CD1c-positive myeloid dendritic cell (primary cell): ENCODE measurements at regions not wholly inside any gene's neighbourhood (a gene's known extent, or its start where the extent isn't known, plus 50 kb on each side); places are given as distances from the start of the nearest gene placed in this dataset.
"Not testable (repeated sequence)": the region's sequence is repeated elsewhere in the genome, so short reads cannot be mapped to it uniquely, and the experiment has no call there.

ENCODE experiments used
- DNase-seq: peaks from one replicate; pipeline ENCODE4 v3.0.0-alpha.2; 2016; ENCODE audit errors: extremely low spot score

DNA sequence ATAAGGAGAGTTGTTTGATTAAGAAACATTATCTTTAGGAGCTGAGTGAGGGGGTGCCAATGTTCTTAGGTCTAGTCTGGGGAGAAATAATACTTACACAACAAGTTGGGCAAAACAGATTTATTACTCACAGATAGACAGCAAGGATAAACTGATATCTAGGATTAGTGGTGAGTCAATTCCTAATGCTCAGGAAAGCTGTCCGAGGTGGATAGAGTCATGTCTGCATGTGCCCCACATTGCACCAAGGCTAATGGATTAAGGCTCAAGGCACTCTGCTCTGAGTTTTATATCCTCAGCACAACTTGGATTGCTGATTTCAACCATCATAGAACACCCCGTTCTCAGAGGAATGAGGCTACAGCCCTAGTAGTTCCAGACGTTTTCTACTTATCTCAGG is 1042.3 kb downstream of the OTOL1 start:
- no peak for DNase-seq

GRCh38 chr3:162540421-162540820 is 1043.8 kb downstream of the OTOL1 start:
- no peak for DNase-seq

DNA sequence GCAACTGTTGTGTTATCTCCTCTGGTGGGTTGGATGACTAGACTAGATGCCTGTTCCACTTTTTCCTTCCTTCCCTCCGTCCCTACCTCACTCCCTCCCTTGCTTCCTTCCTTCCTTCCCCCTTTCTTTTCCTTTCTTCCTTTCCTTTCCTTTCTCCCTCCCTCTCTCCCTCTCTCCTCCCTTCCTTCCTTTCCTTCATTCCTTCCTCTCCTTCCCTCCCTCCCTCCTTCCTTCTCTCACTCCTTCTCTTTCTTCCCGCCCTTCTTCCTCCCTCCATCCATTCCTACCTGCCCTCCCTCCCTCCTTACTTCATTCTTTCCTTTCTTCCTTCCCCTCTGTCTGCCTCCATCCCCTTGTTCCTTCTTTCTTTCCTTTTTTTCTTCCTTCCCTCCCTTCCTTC is 1045.3 kb downstream of the OTOL1 start:
- DNase-seq: no peak

DNA sequence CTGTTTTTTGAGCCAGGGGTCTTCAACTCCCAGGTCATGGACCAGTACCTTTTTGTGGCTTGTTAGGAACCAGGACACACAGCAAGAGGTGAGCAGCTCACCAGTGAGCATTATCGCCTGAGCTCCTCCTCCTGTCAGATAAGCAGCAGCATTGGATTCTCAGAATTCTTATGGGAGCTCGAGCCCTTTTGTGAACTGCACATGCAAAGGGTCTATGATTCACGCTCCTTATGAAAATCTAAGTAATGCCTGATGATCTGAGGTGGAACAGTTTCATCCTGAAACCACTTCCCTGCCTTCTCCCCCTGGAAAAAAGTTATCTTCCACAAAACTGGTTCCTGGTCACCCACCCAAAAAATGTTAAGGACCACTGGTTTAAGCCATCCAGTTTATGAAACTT is 1047.6 kb downstream of the OTOL1 start:
- no peak for DNase-seq

GRCh38 chr3:162546910-162547309 is 1050.3 kb downstream of the OTOL1 start:
- DNase-seq: no peak

GRCh38 chr3:162547321-162547720 is 1050.7 kb downstream of the OTOL1 start:
- no peak for DNase-seq

DNA sequence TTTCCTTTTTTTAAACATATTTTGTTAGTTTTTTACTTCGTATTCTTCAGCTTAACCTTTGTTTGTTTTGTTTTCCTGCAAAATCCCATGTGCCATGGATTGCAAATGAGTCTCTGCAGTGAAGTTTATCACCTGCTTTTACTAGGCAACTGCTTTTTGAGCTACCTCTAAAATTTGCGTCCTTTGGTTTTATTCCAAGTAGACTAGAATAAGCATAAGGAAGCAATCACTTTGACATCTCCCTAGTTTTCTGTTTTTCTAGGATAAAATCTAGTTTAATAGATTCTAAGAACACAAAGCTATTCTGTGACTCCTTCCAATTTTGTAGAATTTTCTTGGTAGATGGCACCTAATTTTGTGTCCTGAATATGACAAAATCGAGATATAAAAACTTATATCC is 1059.2 kb downstream of the OTOL1 start:
- DNase-seq: no peak

GRCh38 chr3:162558016-162558415 is 1061.4 kb downstream of the OTOL1 start:
- no peak for DNase-seq

DNA sequence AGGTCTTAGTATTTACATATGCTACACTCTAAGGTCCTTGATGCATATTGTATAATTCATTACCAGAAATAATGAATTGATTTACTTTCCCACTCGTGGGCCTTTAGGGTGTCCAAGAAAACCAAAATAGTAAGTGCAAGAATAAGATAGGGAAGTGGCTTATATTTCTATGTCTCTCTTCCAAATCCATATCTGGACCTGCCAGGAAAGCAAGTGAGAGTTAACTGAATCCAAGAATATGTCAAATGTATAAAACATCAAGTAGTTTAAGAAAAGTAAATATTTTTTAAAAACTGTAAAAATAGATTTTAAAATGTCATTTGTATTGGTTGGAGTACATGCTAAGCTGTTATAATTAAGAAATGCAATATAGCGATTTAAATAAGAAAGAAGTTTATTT is 1072.1 kb downstream of the OTOL1 start:
- no peak for DNase-seq

- no peak for DNase-seq
Observed at GRCh38 chr3:162569314-162569713, 1072.7 kb downstream of the OTOL1 start.

GRCh38 chr3:162584986-162585385 is 1088.4 kb downstream of the OTOL1 start:
- DNase-seq: no peak

DNA sequence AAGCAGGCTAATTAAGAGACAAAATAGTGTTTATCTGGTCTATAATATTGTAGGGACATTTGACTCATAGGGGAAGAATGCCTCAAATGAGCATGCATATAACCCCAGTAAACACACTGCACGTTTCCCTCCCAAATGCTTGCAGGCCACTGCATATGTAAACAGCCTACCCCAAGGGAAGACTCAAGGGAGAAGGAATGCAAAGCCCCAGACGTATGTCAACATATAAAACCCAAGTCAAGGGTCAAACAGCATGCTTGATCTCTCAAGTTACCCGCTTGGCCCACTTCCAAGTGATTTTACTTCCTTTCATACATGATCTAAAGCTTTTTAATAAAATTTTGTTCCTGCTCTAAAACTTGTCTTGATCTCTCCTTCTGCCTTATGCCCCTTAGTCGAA is 1090.0 kb downstream of the OTOL1 start:
- DNase-seq: no peak

DNA sequence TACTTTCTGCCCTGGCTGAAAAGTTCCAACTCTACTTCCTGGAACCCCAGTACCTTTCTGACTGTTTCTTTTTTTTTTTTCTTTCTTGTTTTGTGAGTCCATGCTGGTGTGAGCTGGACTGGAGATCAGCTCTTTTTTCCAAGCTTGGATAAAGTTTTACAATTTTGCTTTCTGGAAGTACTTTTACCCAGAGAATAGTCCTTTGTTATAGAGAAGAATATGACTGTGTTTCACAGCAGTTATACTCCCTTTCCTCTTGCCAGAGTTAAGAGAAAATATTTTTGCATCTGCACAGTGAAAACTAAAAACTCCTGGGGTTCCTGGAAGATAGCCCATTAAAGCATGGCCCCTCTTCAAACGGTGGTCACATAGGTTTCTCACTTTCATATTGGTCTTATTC is 1100.6 kb downstream of the OTOL1 start:
- DNase-seq: no peak

GRCh38 chr3:162598500-162598899 is 1101.9 kb downstream of the OTOL1 start:
- DNase-seq: not testable (repeated sequence)

- not testable (repeated sequence) for DNase-seq
Observed at GRCh38 chr3:162599742-162600141, 1103.1 kb downstream of the OTOL1 start.

DNA sequence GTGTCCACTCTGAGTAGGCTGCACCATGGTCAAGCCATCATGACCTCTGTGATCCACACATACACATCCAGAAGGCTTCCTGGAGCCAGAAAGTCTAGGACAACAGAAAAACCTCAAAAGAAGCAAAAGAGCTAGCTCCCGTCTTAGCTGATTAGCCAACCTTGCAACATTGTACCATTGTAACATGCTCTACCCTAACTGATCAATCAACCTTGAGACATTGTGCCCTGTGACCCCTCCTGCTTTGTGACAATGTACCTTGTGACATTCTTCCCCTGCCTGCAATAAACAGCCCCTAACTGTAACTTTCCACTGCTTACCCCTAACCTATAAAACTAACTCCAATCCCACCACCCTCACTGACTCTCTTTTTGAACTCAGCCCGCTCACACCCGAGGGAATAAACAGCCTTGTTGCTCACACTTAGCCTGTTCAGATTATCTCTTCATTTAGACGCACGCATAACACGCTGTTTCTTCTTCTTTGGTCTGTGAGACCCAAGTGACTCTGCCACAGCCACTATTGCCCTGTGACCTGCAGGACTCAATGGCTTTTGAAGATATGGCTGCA is 1104.6 kb downstream of the OTOL1 start:
- DNase-seq: no peak

DNA sequence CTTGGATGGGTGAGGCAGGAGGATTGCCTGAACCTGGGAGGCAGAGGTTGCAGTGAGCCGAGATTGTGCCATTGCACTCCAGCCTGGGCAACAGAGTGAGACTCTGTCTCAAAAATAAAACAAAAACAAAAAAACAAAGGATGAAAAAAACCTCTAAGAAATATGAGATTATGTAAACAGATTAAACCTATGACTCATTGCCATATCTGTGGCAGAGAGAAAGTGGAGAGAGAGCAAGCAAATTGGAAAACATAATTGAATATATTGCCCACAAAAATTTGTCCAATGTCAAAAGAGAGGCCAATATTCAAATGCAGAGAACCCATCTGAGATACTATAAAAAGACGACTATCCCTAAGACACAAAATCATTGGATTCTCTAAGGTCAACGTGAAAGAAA is 1106.0 kb downstream of the OTOL1 start:
- DNase-seq: no peak

GRCh38 chr3:162605651-162606204 is 1109.1 kb downstream of the OTOL1 start:
- DNase-seq: no peak

- no peak for DNase-seq
Observed at GRCh38 chr3:162610261-162610660, 1113.7 kb downstream of the OTOL1 start.

GRCh38 chr3:162612991-162613390 is 1116.4 kb downstream of the OTOL1 start:
- no peak for DNase-seq

GRCh38 chr3:162626172-162626571 is 1129.6 kb downstream of the OTOL1 start:
- no peak for DNase-seq

DNA sequence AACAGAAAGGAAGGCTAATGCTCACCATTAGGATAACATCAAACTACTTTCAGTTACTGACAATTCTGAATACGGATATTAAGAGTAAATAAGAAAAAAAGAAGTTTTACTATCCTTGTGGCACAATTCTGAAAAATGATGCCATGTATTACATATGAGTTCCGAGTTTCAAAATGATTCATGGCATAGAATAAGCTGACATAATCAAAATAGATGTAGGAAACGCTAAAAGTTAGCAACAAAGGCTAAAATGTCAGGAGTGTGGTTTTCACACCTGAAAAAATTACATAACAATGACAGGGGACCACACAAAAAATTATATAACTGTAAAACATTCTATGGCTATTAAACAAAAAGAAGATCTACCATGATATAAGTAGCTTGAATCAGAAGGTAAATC is 1131.9 kb downstream of the OTOL1 start:
- no peak for DNase-seq

DNA sequence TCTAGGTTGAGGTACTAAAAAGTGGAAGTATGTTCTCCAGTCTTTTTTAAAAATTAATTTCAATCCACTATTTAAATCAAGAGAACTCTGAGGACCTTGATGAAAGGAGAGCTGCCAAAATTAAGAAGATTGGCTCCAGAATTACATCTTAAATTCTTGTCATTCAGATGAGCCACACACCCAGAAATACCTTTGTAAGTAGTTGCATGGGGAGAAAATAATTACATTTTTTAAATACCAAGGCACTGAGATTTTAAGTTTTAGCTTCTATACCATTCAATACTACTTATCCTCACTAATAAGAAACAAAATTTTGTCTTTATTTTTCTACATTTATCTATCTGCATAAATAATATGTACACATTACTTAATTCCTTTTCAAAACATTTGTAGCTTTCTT is 1132.8 kb downstream of the OTOL1 start:
- DNase-seq: no peak

GRCh38 chr3:162632672-162633071 is 1136.1 kb downstream of the OTOL1 start:
- DNase-seq: no peak
